ENCODE measurements at regions not wholly inside any gene's neighbourhood (a gene's known extent, or its start where the extent isn't known, plus 50 kb on each side); places are given as distances from the start of the nearest gene placed in this dataset.
A peak's percentile ranks its signal among the peaks of the same experiment; 100 is the strongest.

- intact Hi-C loops (cut with DNase I) = no loop called here
- WGBS, 2 donors = 59 to 70% methylated on average over 1 of the region's 1 CpG
- Histone ChIP-seq H3K27ac (no peak overlapping the region), H3K4me1 (no peaks in the 10 kb centered on the region), H3K27me3 (no peaks in the 10 kb centered on the region), H3K9me3 (no peaks in the 10 kb centered on the region), H3K4me3 (replicated peaks in 1 of 3) (no peak overlapping the region), H3K36me3 (no peaks in the 10 kb centered on the region)
- TF ChIP-seq CTCF (IDR thresholded peaks at IDR 0.05) = no peak
- no peak for TF ChIP-seq POLR2A (IDR thresholded peaks at IDR 0.05)
- DNase-seq = no peak
Measured at GRCh38 chr22:27024982-27025381, 367.6 kb downstream of the MIAT start.

- 71 to 83% methylated on average over 3 of the region's 3 CpGs for WGBS, 2 donors
- H3K4me3 ChIP-seq (replicated peaks in 1 of 3) = no peak overlapping the region
- no peaks in the 10 kb centered on the region for H3K4me1 ChIP-seq
- no peaks in the 10 kb centered on the region for H3K36me3 ChIP-seq
- intact Hi-C loops (cut with DNase I) = no loop called here
- TF ChIP-seq POLR2A (IDR thresholded peaks at IDR 0.05) (no peak), CTCF (IDR thresholded peaks at IDR 0.05) (no peak)
- no peaks in the 10 kb centered on the region for H3K9me3 ChIP-seq
- H3K27me3 ChIP-seq = no peaks in the 10 kb centered on the region
- H3K27ac ChIP-seq = no peak overlapping the region
- no peak for DNase-seq
Measured at GRCh38 chr22:27028093-27028492, 370.7 kb downstream of the MIAT start.

GRCh38 chr22:27029584-27030130 is 372.3 kb downstream of the MIAT start:
- Histone ChIP-seq H3K27ac (no peak overlapping the region), H3K4me3 (replicated peaks in 1 of 3) (no peak overlapping the region), H3K27me3 (no peaks in the 10 kb centered on the region), H3K9me3 (no peaks in the 10 kb centered on the region), H3K4me1 (no peaks in the 10 kb centered on the region), H3K36me3 (no peaks in the 10 kb centered on the region)
- intact Hi-C loops (cut with DNase I) = no loop called here
- DNase-seq = no peak
- 100% methylated on average over 1 of the region's 1 CpG for WGBS, 2 donors
- TF ChIP-seq POLR2A (IDR thresholded peaks at IDR 0.05) (no peak), CTCF (IDR thresholded peaks at IDR 0.05) (no peak)

- no peak overlapping the region for H3K27ac ChIP-seq
- no peak for TF ChIP-seq POLR2A (IDR thresholded peaks at IDR 0.05)
- TF ChIP-seq CTCF (IDR thresholded peaks at IDR 0.05) = no peak
- H3K9me3 ChIP-seq = no peaks in the 10 kb centered on the region
- no peaks in the 10 kb centered on the region for H3K4me1 ChIP-seq
- no peak overlapping the region for H3K4me3 ChIP-seq (replicated peaks in 1 of 3)
- no peaks in the 10 kb centered on the region for H3K27me3 ChIP-seq
- DNase-seq = peak in 1 of 2 donors; percentile 9
- no peaks in the 10 kb centered on the region for H3K36me3 ChIP-seq
- WGBS, 2 donors = 49 to 61% methylated on average over 13 to 20 of the region's 29 CpGs
- intact Hi-C loops (cut with DNase I) = no loop called here
Measured at GRCh38 chr22:27032091-27032761, 374.8 kb downstream of the MIAT start.

GRCh38 chr22:27041745-27042310 is 384.4 kb downstream of the MIAT start:
- Histone ChIP-seq H3K9me3 (no peaks in the 10 kb centered on the region), H3K27ac (no peak overlapping the region), H3K4me1 (no peaks in the 10 kb centered on the region), H3K36me3 (no peaks in the 10 kb centered on the region), H3K27me3 (no peaks in the 10 kb centered on the region), H3K4me3 (replicated peaks in 1 of 3) (no peak overlapping the region)
- TF ChIP-seq CTCF (IDR thresholded peaks at IDR 0.05) (no peak), POLR2A (IDR thresholded peaks at IDR 0.05) (no peak)
- intact Hi-C loops (cut with DNase I) = no loop called here
- WGBS, 2 donors = 74 to 78% methylated on average over 14 of the region's 14 CpGs
- DNase-seq = no peak
